HepG2 (cell line): ENCODE measurements at regions not wholly inside any gene's neighbourhood (a gene's known extent, or its start where the extent isn't known, plus 50 kb on each side); places are given as distances from the start of the nearest gene placed in this dataset.

ENCODE experiments used
- CTCF ChIP-seq: sonication (generic); formaldehyde crosslinking; IDR thresholded peaks from 2 replicates; pipeline ENCODE4 v1.5.0; 2020; ENCODE audit warnings: mild to moderate bottlenecking, missing genetic modification reagents, moderate library complexity
- JUND ChIP-seq: sonication (generic); formaldehyde crosslinking; IDR thresholded peaks from 2 replicates; pipeline ENCODE4 v1.8.0; 2022; ENCODE audit warnings: mild to moderate bottlenecking, missing genetic modification reagents
- PAX8 ChIP-seq: sonication (generic); formaldehyde crosslinking; IDR thresholded peaks from 2 replicates; pipeline ENCODE4 v1.8.0; 2022; ENCODE audit warnings: mild to moderate bottlenecking, missing genetic modification reagents, borderline replicate concordance
- POLR2AphosphoS5 ChIP-seq: IDR thresholded peaks from 2 replicates; pipeline ENCODE4 v1.6.1; 2012; ENCODE audit warnings: low read depth, low read length

DNA sequence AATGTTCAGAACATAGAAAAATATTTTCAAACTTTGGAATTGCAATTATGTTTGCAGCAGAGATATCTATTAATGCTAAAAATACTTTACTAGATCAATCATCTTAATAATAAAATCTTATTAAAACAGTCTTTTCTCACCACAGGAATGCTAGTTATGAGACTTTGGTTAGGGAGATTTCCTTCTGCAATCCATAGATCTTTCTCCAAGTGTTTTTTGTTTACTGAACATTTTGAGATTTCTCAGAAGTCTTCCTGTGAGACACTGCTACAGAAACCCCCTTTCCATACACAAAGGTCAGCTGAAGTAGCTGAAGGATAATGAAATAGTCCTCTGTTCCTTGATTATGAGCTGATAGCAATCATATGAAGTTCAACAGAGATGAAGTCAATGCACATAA, 59.4 kb upstream of the RAPH1 start:
- TF ChIP-seq POLR2AphosphoS5 (no peak), CTCF (CRISPR knock-in tag) (no peak), PAX8 (no peak), JUND (no peak)
